ENCODE measurements at regions not wholly inside any gene's neighbourhood (a gene's known extent, or its start where the extent isn't known, plus 50 kb on each side); places are given as distances from the start of the nearest gene placed in this dataset.

GRCh38 chr7:18166002-18166401 lies 138.4 kb upstream of the PRPS1L1 start:
- no peaks in the 10 kb centered on the region for H3K27me3 ChIP-seq
- H3K9me3 ChIP-seq = no peaks in the 10 kb centered on the region
- no peaks in the 10 kb centered on the region for H3K4me1 ChIP-seq
- DNase-seq = no peak
- TF ChIP-seq CTCF (IDR thresholded peaks at IDR 0.05) (no peak), POLR2A (IDR thresholded peaks at IDR 0.05) (no peak)
- H3K4me3 ChIP-seq = no peak overlapping the region
- no peaks in the 10 kb centered on the region for H3K36me3 ChIP-seq
- H3K27ac ChIP-seq = no peak overlapping the region

DNA sequence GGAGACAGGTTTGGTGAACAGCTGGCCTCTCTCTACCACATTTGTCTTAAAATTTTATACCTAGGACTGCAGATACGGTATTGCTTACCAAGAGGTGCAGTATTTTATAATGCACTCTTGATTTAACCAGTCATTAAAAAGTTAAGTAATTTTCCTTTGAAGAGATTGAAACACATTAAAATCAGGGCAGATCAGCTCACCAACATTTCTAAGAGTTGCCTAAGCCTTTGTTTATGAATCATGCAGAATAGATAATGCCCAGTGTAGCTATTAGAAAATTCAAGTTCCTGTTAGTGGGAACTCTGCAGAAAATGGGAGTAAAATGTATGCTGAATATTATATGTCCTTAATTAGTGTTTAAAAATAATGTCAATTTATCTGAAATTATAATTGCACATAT lies 140.2 kb upstream of the PRPS1L1 start:
- no peak overlapping the region for H3K4me3 ChIP-seq
- no peaks in the 10 kb centered on the region for H3K27me3 ChIP-seq
- H3K27ac ChIP-seq = no peak overlapping the region
- H3K4me1 ChIP-seq = no peaks in the 10 kb centered on the region
- DNase-seq = no peak
- TF ChIP-seq POLR2A (IDR thresholded peaks at IDR 0.05) (no peak), CTCF (IDR thresholded peaks at IDR 0.05) (no peak)
- H3K36me3 ChIP-seq = no peaks in the 10 kb centered on the region
- no peaks in the 10 kb centered on the region for H3K9me3 ChIP-seq

- DNase-seq = peak in 2 of 3 donors; percentile 18 to 45
- peaks cover 0 to 6% (median 0%) of the 10 kb centered on the region in 4 donors for H3K4me1 ChIP-seq
- no peaks in the 10 kb centered on the region for H3K27me3 ChIP-seq
- no peaks in the 10 kb centered on the region for H3K36me3 ChIP-seq
- no peak overlapping the region for H3K27ac ChIP-seq
- no peak overlapping the region for H3K4me3 ChIP-seq
- TF ChIP-seq POLR2A (IDR thresholded peaks at IDR 0.05) (no peak), CTCF (IDR thresholded peaks at IDR 0.05) (no peak)
- H3K9me3 ChIP-seq = no peaks in the 10 kb centered on the region
Measured at GRCh38 chr7:18174996-18175395, 147.3 kb upstream of the PRPS1L1 start.

DNA sequence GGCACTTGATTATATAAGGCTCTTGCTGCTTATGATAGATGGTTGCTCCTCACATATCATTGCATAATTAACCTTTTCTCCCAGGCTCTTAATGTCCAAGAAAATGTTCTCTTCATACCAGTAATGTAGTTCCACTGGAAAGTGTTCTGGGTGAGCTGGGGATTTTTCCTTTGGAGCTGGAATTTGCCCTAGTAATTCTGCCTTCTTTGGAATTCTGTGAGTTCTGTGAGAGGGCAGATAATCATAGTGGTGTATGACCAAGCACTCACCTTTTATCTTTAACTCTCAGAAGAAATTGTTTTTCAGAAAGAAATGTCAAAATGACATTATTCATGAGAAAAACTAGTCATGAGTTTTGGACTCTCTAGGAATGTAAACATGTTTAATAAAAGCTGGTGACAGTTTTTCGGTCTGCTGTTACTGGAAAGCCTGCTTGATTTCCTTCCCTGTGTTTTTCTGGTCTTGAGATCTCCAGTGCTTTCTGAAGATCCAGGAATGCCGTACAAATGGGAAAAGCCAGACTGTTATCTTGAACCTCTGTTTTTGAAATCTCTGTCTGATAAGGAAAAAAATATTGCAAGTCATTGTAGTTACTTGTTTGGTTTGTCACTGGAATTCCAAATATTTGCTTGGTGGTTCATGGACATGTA lies 148.3 kb upstream of the PRPS1L1 start:
- H3K27ac ChIP-seq = no peak overlapping the region
- no peaks in the 10 kb centered on the region for H3K36me3 ChIP-seq
- H3K27me3 ChIP-seq = no peaks in the 10 kb centered on the region
- H3K9me3 ChIP-seq = no peaks in the 10 kb centered on the region
- no peak for DNase-seq
- peaks cover 0 to 6% (median 0%) of the 10 kb centered on the region in 4 donors for H3K4me1 ChIP-seq
- H3K4me3 ChIP-seq = no peak overlapping the region
- no peak for TF ChIP-seq POLR2A (IDR thresholded peaks at IDR 0.05)
- TF ChIP-seq CTCF (IDR thresholded peaks at IDR 0.05) = no peak

GRCh38 chr7:18177129-18177814 lies 149.6 kb upstream of the PRPS1L1 start:
- no peak overlapping the region for H3K27ac ChIP-seq
- H3K27me3 ChIP-seq = no peaks in the 10 kb centered on the region
- H3K36me3 ChIP-seq = no peaks in the 10 kb centered on the region
- no peak overlapping the region for H3K4me3 ChIP-seq
- no peaks in the 10 kb centered on the region for H3K9me3 ChIP-seq
- peaks cover 0 to 6% (median 0%) of the 10 kb centered on the region in 4 donors for H3K4me1 ChIP-seq
- no peak for DNase-seq
- TF ChIP-seq CTCF (IDR thresholded peaks at IDR 0.05) (no peak), POLR2A (IDR thresholded peaks at IDR 0.05) (no peak)

Data from Peyer's patch (tissue), 4 donors.